HG03064 (cell line): ENCODE measurements at regions not wholly inside any gene's neighbourhood (a gene's known extent, or its start where the extent isn't known, plus 50 kb on each side); places are given as distances from the start of the nearest gene placed in this dataset.

Experiments
- ATAC-seq: cut with Tn5 transposase; IDR thresholded peaks from one replicate; pipeline ENCODE4 v1.9.1; 2021; ENCODE audit warnings: low read depth; ENCODE audit not compliant: unreplicated experiment

DNA sequence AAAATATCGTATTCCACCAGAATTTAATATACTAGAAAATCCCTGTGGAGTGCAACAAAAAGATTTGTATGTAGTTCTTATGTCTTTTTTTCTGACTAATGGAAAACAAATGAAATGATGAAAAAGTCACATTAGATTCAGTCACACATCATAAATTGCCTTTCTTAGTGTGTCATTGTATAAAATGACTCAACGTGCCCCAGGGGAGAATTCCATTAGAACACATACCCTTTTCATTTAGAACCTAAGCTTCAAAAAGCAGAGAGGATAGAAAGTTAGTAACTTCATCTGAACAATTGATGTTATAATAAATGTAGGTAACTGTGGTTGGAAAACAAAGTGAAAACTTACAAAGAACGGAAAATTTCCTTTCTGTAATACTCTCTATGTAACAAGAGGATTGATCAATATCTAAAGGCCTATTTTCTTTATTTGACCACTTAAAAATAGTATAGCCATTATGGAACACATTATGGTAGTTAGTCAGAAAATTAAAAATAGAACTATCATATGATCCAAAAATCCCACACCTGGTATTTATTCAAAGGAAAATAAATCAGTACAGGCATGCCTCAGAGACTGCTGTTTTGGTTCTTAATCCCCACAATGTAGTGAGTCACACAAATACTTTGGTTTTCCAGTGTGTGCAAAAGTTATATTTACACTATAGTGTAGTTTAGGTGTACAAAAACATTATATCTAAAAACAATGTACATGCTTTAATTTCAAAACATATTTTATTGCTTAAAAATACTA lies 1016.1 kb downstream of the KCNT2 start:
- no peak for ATAC-seq

GRCh38 chr1:195590649-195591048 lies 1017.6 kb downstream of the KCNT2 start:
- ATAC-seq = no peak

- ATAC-seq = no peak
These were observed 1023.2 kb downstream of the KCNT2 start for GRCh38 chr1:195584870-195585624.

- no peak for ATAC-seq
These were observed 1027.3 kb downstream of the KCNT2 start for GRCh38 chr1:195580988-195581387.

GRCh38 chr1:195577748-195578147 lies 1030.5 kb downstream of the KCNT2 start:
- ATAC-seq = no peak

DNA sequence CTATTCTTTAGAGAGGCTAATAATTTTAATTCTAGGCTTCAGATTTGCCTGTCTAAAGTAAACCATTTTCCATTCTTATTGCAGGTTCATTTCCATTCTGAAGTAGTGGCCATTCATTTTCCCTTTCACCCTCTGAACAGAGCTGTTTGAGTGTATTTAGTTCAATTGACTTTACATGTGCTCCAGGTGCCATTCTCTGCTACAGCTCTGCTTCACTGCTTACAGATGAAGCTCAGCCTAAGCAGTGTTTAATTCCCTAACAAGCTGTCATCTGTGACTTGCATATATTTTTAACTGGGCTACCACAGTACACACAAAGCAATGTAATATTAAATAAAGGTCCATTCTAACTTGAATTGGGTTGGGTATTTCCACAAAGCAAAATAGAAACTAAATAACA lies 1031.6 kb downstream of the KCNT2 start:
- no peak for ATAC-seq

DNA sequence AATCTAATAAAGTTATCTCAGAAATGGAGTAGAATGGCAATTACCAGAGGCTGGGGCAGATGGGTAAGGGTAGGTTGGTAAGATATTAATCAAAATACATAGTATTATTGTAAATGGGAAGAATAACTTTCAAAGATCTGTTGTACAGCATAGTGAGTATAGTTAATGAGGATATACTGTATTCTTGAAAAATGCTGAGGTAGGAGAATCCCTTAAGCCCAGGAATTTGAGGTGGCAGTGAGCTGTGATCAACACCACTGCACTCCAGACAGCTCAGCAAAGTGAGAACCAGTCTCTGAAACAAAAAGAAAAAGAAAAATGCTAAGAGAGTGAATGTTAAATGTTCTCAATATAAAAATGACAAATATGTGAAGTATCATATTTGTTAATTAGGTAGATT lies 1033.7 kb downstream of the KCNT2 start:
- ATAC-seq = no peak

- no peak for ATAC-seq
These were observed 1038.3 kb downstream of the KCNT2 start for GRCh38 chr1:195569934-195570333.

GRCh38 chr1:195568389-195568788 lies 1039.9 kb downstream of the KCNT2 start:
- ATAC-seq = no peak

DNA sequence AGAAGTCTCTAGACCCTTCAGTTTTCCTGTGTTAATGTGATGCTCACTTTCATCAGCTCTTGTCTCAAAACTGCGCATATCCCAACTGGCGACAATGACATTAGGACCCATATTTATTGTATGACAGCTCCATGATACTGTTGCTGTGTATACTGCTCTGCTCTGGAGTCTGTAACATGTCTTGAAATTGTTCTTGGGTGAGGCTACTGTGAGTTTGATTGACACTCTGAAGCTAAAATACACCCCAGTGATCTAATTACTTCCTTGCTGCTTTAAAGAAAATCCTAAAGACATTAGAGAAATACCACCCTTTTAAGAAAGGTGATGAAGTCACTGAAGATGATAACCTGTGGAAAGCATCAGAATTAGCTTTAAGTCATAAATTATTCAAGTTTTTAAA lies 1046.2 kb downstream of the KCNT2 start:
- ATAC-seq = no peak

DNA sequence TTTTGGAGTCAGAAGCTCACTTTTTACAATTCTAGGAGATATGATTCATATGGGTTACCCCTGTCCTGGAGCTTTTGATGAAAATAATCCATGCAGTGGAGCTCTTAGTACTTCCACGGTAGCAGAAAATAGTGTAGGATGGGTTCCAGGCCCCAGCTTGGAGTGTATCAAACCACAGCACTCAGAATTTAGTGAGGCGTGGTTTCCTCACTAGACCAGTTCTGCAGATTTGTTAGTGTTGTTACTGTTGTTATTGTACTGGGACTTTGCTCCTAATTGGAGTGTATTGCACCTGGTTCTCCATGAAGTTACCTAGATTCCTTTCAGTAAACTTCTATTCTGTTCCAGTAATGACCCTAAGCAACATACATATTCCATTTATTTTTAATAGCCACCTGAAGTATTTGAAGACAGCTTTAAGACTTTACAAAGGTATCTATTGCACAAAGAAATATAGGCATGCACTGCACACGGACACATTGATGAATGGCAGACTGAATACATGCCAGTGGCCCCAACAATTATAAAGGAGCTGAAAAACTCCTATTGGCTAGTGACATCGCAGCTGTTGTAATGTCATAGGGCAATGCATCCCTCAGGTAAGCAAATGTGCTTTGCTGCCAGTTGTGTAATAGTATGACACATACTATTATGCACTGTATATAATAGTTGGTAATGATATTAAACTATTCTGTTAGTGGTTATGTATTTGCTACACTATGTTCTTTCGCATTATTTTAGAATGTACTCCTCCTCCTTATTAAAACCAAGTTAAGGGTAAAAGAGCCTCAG lies 1058.0 kb downstream of the KCNT2 start:
- ATAC-seq = no peak

- ATAC-seq = no peak
These were observed 1077.3 kb downstream of the KCNT2 start for GRCh38 chr1:195530961-195531360.

DNA sequence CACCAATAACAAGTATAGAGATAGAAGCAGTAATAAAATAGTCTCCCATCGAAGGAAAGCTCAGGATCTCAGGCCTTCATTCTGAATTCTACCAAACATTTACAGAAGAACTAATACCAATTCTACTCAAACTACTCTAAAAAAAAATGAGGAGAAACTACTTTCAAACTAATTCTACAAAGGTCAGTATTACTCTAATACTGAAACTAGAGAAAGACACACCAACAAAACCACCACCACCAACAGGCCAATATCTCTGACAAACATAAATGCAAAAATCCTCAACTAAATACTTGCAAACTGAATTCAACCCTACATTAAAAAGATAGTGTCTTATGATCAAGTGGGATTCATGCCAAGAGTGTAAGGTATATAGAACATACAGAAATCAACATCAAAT lies 1078.4 kb downstream of the KCNT2 start:
- ATAC-seq = no peak

DNA sequence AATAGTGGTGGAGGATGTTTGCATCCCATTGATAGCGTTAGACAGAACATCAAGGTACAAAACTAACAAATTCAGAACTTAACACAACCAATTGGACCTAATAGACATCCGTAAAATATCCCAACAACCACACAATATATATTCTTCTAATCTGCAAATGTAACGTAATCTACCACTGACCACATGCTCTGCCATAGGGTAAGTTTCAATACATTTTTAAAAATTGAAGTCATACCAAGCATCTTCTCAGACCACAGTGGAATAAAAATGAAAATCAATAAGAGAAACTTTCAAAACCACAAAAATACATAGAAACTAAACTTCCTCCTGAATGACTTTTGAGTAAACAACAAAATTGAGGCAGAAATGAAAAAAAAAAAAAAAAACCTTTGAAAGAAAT lies 1087.5 kb downstream of the KCNT2 start:
- no peak for ATAC-seq

GRCh38 chr1:195516036-195516435 lies 1092.2 kb downstream of the KCNT2 start:
- ATAC-seq = no peak

DNA sequence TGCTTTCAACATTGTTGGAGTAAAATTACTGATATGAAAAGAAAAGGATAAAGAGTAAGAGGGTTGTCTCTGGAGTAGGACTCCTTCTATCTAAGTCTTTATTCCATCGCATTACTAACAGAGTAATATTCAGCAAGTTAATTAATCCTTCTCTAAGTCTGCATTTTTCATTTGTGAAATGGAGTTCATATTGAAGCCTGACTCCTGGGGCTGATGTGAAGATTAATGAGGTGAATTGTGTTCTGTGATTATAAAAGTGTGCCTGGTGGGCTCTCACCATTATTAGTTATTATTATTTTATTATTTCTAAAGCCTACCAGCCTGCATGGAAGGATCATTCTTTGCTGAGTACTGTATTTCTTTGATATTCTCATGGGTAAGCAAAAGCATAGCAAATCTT lies 1096.7 kb downstream of the KCNT2 start:
- ATAC-seq = no peak

DNA sequence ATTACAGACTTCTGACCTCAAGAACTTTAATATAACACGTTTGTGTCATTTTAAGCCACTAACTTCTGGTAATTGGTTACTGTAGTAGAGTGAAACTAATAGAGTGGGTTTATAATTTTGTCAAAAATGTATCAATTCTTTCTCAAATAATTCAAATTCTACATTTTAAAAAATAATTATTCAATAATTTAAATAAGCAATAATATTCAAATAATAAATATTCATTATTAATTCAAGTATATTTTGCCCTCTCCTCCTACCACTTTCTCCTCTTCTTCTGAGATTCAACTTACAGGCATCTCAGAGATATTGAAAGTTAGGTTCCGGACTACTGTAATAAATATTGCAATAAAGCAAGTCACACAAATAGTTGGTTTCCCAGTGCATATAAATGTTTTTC lies 1107.1 kb downstream of the KCNT2 start:
- no peak for ATAC-seq

- no peak for ATAC-seq
These were observed 1112.3 kb downstream of the KCNT2 start for GRCh38 chr1:195495720-195496635.

GRCh38 chr1:195482137-195482536 lies 1126.1 kb downstream of the KCNT2 start:
- no peak for ATAC-seq

DNA sequence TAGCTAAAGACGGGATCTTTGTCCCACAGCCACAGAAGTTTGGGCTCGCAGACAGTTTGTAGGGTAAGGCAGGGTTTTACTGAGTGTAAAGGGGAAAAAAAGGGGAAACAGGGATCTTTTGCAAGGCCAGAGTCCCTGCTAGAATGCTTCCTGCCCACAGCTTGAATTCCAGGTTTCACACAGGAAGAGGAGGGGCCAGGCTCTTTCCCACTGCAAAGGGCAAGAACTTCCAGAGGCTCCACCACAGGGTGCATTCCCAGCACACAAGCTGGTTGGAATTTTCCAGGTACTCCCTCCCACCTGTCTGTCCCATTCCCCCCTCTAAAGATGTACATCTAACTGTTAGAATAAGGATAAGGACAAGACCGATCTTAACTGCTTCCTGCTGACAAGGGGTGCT lies 1126.9 kb downstream of the KCNT2 start:
- no peak for ATAC-seq
